ENCODE measurements at regions not wholly inside any gene's neighbourhood (a gene's known extent, or its start where the extent isn't known, plus 50 kb on each side); places are given as distances from the start of the nearest gene placed in this dataset.

DNA sequence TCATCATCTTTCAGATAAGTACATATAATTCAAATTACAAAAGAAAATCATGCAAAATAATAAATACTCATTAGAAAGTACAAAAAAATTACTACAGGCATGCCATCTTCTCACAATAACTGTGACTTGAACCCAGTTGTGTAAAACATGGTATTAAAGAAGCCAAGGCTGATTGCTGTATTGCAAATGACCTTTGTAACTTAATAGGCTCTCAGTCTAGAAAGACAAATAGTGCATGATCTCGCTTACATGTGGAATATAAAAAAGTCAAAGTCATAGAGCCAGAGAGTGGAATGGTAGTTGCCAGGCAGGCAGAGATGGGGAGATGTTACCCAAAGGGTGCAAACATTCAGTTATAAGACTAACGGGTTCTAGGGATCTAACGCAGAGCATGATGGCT lies 626.1 kb downstream of the COL12A1 start (continued):
- TF ChIP-seq ZNF57 (CRISPR knock-in tag; IDR thresholded peaks at IDR 0.05) = no peak
- TF ChIP-seq ZFX (CRISPR knock-in tag; IDR thresholded peaks at IDR 0.05) = no peak
- no peak for TF ChIP-seq GABPB2 (CRISPR knock-in tag; conservative IDR thresholded peaks at IDR 0.05)

DNA sequence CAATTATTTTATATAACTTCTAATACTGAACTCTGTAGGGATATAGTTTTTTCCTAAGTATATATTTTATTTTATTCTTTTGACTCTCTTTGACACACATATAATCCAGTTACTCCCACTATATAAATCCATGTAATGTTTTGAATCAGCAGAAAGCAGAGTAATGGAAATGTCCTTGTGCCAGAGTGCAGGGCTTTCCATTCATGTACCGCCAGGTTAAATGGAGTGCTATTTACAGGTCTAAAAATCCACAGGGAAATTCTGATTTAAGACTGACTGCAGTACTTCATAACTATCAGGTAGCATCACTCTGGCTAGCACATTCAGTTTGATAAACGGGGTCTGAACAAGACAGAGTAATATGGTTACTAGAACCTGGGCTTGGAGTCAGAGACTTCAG lies 626.8 kb downstream of the COL12A1 start:
- no peak overlapping the region for H3K27ac ChIP-seq (ENCODE audit: extremely low read depth, low read depth, low read length)
- no peak overlapping the region for H3K4me3 ChIP-seq
- no peak for ATAC-seq
- no peaks in the 10 kb centered on the region for H3K4me1 ChIP-seq (replicated peaks in 1 of 2; ENCODE audit: control insufficient read depth in 2 of 2, insufficient read depth in 2 of 2, low read length in 2 of 2)
- in situ Hi-C loops (cut with MboI) (no loop called here), intact Hi-C loops (cut with micrococcal nuclease) (no loop called here)
- 0% methylated on average over 2 of the region's 2 CpGs for WGBS (ENCODE audit: insufficient coverage, low coverage, missing lambda C conversion rate)
- no peak overlapping the region for H2AFZ ChIP-seq (ENCODE audit: low read depth, low read length)
- no peaks in the 10 kb centered on the region for H3K36me3 ChIP-seq (ENCODE audit: control insufficient read depth, insufficient read depth, low read length)
- H3K9ac ChIP-seq (ENCODE audit: insufficient read depth in 1 of 2, low read depth in 2 of 2, low read length in 2 of 2) = no peak overlapping the region
- H3K27me3 ChIP-seq (ENCODE audit: control insufficient read depth in 2 of 2, insufficient read depth in 2 of 2, low read length in 2 of 2) = no peaks in the 10 kb centered on the region
- no TSS peak for BruUV-seq (replicated peaks)
- H3K9me3 ChIP-seq (replicated peaks; ENCODE audit: control insufficient read depth, insufficient read depth, low read depth, low read length) = no peaks in the 10 kb centered on the region; the same call in 1 of the 2 replicates
- no peaks in the 10 kb centered on the region for H3K79me2 ChIP-seq (ENCODE audit: control insufficient read depth, insufficient read depth, low read length)
- no peaks in the 10 kb centered on the region for H4K20me1 ChIP-seq (replicated peaks; ENCODE audit: control insufficient read depth, insufficient read depth, low read length)
- H3K9me1 ChIP-seq (ENCODE audit: control insufficient read depth, insufficient read depth, low read length) = no peaks in the 10 kb centered on the region
- no peak for FAIRE-seq
- ChIA-PET CTCF (ENCODE audit: low intra/inter-chr PET ratio) (no interaction called here), POLR2A (no interaction called here)
- H3K4me2 ChIP-seq (ENCODE audit: insufficient read depth, low read length) = no peak overlapping the region
- no peak for DNase-seq (ENCODE audit: extremely low read depth in 1 of 4, low spot score in 3 of 4)
- TF ChIP-seq, protein P1, sequence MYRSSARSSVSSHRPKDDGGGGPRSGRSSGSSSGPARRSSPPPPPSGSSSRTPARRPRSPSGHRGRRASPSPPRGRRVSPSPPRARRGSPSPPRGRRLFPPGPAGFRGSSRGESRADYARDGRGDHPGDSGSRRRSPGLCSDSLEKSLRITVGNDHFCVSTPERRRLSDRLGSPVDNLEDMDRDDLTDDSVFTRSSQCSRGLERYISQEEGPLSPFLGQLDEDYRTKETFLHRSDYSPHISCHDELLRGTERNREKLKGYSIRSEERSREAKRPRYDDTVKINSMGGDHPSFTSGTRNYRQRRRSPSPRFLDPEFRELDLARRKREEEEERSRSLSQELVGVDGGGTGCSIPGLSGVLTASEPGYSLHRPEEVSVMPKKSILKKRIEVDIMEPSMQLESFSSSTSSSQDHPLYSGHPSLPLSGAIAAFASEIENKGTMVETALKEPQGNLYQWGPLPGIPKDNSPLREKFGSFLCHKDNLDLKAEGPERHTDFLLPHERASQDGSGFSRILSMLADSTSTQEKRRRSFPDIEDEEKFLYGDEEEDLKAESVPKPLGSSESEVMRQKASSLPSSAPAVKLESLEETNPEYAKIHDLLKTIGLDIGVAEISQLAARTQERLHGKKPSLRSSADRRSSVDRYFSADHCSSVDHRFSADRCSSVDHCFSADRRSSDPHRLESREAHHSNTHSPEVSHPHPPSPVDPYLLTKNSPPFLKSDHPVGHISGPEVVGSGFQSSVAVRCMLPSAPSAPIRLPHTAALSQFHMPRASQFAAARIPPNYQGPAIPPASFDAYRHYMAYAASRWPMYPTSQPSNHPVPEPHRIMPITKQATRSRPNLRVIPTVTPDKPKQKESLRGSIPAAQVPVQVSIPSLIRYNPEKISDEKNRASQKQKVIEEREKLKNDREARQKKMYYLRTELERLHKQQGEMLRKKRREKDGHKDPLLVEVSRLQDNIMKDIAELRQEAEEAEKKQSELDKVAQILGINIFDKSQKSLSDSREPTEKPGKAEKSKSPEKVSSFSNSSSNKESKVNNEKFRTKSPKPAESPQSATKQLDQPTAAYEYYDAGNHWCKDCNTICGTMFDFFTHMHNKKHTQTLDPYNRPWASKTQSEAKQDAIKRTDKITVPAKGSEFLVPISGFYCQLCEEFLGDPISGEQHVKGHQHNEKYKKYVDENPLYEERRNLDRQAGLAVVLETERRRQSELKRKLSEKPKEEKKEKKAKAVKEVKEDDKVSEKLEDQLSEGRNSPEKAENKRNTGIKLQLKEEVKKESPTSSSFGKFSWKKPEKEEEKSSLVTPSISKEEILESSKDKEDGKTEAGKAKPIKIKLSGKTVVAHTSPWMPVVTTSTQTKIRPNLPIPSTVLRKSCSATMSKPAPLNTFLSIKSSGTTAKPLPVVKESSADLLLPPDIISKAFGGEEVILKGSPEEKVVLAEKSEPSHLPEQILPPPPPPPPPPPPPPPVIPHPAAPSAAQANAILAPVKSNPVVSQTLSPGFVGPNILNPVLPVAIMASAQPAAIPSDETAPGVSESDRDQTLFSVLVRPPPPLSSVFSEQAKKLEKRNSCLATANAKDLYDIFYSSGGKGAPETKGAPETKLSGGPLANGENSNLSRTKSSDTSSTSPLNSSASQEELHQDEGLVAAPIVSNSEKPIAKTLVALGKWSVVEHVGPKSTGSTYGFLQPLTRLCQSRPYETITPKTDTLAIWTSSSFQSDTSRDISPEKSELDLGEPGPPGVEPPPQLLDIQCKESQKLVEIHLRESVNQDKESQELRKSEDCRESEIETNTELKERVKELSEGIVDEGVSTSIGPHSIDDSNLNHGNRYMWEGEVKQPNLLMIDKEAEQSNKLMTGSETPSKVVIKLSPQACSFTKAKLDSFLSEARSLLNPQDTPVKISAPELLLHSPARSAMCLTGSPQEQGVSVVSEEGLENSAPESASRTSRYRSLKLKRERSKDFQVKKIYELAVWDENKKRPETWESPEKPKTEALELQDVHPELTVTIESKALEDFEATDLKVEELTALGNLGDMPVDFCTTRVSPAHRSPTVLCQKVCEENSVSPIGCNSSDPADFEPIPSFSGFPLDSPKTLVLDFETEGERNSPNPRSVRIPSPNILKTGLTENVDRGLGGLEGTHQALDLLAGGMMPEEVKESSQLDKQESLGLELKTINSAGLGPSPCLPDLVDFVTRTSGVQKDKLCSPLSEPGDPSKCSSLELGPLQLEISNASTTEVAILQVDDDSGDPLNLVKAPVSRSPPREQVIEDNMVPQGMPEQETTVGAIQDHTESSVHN (IDR thresholded peaks at IDR 0.05; ENCODE audit: borderline replicate concordance in 1 of 2, low read depth in 1 of 2) = no peak
- no peak for TF ChIP-seq ZNF764 (CRISPR knock-in tag; IDR thresholded peaks at IDR 0.05; ENCODE audit: low read depth)
- TF ChIP-seq NELFE (IDR thresholded peaks at IDR 0.05; ENCODE audit: insufficient read depth, insufficient read length) = no peak
- TF ChIP-seq EWSR1 (IDR thresholded peaks at IDR 0.05; ENCODE audit: borderline replicate concordance, low read depth, partially characterized antibody) = no peak
- no peak for TF ChIP-seq BRD4 (IDR thresholded peaks at IDR 0.05)
- no peak for TF ChIP-seq NUFIP1 (IDR thresholded peaks at IDR 0.05; ENCODE audit: partially characterized antibody)
- TF ChIP-seq, protein P2, sequence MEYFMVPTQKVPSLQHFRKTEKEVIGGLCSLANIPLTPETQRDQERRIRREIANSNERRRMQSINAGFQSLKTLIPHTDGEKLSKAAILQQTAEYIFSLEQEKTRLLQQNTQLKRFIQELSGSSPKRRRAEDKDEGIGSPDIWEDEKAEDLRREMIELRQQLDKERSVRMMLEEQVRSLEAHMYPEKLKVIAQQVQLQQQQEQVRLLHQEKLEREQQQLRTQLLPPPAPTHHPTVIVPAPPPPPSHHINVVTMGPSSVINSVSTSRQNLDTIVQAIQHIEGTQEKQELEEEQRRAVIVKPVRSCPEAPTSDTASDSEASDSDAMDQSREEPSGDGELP (CRISPR knock-in tag; IDR thresholded peaks at IDR 0.05; ENCODE audit: borderline replicate concordance) = no peak

Measured in K562 (cell line).